ENCODE measurements at regions not wholly inside any gene's neighbourhood (a gene's known extent, or its start where the extent isn't known, plus 50 kb on each side); places are given as distances from the start of the nearest gene placed in this dataset.

- TF ChIP-seq, protein P1, sequence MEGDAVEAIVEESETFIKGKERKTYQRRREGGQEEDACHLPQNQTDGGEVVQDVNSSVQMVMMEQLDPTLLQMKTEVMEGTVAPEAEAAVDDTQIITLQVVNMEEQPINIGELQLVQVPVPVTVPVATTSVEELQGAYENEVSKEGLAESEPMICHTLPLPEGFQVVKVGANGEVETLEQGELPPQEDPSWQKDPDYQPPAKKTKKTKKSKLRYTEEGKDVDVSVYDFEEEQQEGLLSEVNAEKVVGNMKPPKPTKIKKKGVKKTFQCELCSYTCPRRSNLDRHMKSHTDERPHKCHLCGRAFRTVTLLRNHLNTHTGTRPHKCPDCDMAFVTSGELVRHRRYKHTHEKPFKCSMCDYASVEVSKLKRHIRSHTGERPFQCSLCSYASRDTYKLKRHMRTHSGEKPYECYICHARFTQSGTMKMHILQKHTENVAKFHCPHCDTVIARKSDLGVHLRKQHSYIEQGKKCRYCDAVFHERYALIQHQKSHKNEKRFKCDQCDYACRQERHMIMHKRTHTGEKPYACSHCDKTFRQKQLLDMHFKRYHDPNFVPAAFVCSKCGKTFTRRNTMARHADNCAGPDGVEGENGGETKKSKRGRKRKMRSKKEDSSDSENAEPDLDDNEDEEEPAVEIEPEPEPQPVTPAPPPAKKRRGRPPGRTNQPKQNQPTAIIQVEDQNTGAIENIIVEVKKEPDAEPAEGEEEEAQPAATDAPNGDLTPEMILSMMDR (IDR thresholded peaks at IDR 0.05; ENCODE audit: low read depth, low read length): no peak
- no peak for TF ChIP-seq POLR2A (IDR thresholded peaks at IDR 0.05; ENCODE audit: extremely low read depth, insufficient read length)
These were observed 910.1 kb downstream of the TBC1D22A start for GRCh38 chr22:47672526-47672925.

Measured in NB4 (cell line).